ENCODE measurements at regions not wholly inside any gene's neighbourhood (a gene's known extent, or its start where the extent isn't known, plus 50 kb on each side); places are given as distances from the start of the nearest gene placed in this dataset.
"Not testable (repeated sequence)": the region's sequence is repeated elsewhere in the genome, so short reads cannot be mapped to it uniquely, and the experiment has no call there.

DNA sequence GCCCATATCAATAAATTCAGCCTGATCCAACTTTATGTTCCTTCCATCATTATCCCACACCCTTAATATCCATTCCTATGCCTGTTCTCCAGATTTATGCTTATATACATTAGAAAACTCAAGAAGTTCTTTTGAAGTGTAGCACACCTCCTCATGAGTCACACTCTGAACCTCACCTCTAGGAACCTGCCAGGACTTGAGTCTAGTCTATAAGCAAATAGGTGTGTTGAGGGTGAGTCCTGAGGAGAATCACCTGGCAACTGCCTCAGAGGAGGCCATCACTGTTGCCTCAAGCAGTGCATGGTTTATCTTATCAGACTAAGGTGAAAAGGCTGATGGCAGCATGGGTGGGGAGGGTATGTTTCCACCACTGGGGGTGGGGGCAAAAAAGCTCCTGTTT, 496.7 kb downstream of the C6orf118 start:
- no peak for DNase-seq

DNA sequence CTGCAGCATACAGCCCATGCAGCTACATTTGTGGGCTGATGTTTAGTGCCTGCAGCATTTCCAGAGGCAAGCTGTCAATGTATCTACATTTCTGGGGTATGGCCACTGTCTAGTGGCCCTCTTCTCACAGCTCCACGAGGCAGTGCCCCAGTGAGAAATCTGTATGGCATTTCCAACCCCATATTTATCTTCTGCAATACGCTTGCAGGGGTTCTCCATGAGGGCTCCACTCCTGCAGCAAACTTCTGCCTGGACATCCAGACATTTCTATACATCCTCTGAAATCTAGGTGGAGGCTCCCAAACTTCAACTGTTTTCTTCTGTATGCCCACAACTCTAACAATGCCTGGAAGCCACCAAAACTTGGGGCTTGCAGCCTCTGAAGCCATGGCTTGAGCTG, 502.3 kb downstream of the C6orf118 start:
- DNase-seq: no peak

DNA sequence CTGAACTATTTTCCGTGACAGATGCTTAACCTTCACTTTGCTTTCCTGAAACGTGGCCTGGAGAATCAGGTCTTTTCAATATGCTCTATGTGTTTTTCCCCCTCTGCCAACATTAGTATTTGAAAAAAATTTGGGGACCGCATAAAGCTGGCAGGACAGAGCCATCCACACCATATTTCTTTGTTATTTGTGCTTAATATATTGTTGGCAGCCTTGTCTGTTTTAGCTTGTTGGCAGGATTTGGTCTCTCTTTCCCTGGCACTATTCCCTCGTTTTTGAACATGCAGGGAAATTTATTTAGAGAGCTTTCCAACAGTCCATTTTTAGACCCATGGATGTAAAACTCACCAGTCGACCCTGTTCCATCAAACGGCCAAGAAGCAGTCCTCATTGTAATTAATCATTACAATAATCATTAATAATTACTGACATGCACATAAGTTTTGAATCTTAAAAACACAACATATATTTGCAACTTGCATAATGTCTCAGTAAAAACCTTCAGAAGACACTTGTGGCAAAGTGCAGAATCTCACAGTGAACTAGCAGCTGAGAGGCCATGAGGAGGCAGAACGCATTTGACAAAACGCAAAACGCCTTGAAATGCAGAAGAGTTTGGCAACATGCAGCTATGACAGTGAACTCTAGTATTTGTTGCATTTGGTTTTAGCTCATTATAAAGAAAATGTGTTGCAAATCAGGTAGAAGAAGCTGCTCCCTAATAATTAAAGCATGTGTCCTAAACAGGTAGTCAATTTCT, 514.2 kb downstream of the C6orf118 start:
- no peak for DNase-seq

GRCh38 chr6:164792666-164793065, 516.7 kb downstream of the C6orf118 start:
- DNase-seq: no peak

DNA sequence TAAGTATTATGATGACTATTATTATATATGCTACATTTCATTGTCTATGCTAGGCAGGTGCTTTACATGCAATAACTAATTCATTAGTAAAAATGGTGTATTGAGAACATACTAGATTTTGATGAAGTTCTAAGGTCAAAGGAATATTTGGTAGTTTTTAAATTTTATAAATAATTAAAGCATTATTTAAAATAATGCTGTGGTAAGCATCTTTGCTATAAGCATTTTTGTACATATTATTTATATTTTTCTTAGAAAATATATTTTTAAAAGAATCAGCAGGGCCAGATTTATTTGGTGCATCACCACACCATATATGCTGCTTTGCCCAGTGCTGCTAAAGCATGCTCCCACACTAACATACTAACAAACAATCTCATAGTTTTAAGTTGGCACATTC, 517.9 kb downstream of the C6orf118 start:
- no peak for DNase-seq

DNA sequence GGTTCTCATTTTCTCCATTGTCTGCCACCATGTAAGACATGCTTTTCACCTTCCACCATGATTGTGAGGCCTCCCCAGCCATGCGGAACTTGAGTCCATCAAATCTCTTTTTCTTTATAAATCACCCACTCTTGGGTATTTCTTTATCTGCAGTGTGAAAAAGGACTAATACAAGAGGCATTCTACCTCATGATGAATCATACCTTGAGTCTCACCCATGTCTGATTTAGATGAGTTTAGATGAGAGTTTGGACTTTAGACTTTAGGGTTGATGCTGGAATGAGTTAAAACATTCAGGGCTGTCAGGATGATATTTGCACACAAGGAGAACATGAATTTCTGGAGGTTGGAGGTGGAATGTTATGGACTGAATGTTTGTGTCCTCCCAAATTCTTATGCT, 545.6 kb downstream of the C6orf118 start:
- DNase-seq: no peak

GRCh38 chr6:164757451-164757850, 552.0 kb downstream of the C6orf118 start:
- DNase-seq: no peak

DNA sequence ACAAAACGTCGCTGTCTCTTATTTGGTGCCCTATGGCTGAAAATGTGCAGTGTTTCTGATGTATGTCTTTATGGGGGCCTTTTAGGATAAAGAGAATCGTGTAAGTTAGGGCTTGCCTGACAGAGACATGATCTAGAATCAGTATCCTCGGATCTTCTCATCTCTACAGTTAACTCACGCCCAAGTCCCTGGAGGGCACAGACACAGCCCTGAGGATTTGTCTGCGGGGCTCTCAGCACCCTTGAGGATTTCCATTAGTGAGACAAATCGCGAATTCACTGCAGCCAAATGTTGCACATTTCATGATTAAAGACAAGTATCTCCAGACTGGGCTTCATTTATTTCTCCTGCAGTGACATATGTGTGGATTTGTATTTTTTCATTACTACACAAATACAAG, 552.7 kb downstream of the C6orf118 start:
- no peak for DNase-seq

DNA sequence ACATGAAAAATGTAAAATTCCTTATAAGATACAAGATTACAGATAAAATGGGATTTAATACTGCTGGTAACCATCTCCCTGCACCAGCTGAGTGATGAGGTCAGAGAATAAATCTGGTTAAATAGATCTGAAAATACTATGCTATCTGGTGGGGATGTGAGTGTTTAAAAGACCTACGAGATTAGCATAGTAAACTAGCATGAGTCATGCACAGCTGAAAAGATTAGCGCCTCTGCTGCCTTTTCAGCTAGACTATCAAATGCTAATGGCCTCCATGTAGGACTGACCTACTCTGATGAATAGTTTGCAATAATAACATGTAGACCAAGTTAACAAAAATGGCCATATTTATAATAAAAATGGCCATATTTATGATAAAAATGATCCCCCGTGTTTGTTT, 553.3 kb downstream of the C6orf118 start:
- DNase-seq: no peak

GRCh38 chr6:164753517-164753916, 555.9 kb downstream of the C6orf118 start:
- DNase-seq: no peak

- DNase-seq: no peak
These were observed 558.0 kb downstream of the C6orf118 start for GRCh38 chr6:164751395-164751794.

- no peak for DNase-seq
These were observed 559.3 kb downstream of the C6orf118 start for GRCh38 chr6:164750128-164750527.

DNA sequence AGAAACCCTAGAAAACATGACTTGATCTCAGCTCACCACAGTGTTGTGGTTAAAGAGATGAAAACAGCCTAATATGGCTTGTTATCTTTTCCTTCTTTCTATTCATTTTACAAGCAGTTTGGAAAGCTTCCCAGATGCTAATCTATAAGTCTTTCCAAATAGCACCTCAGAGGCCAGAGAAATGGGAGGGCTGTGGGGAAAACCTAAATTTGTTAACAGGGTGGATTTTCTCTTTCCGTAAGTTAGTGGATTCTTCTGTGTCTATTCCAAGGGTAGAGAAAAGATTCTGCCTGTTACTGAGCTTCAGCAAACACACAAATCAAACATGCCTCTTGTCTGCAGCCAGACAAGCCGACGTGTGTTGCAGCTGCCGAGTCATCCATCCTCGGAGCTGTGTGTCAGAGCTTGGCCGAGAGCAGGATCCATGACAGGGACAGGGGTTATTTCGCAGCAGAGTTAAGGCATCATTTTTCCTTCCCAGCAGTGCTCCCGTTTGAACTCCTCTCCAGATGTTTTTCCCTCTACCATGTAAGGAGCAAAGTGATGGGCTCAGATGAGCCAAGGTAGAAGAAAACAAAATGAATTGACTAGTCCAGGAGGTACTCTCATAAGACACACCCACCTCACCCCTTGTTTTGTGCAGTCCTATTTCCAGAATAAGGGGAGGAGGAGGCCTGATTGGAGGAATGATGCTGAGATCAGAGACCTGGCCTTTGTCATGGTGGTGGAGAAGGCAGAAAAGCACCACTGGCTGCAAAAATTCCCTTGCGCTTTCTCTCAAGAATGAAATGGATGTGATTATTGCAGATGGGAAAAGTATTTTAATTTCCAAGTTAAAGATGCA, 560.0 kb downstream of the C6orf118 start:
- no peak for DNase-seq

- DNase-seq: no peak
These were observed 565.1 kb downstream of the C6orf118 start for GRCh38 chr6:164744301-164744700.

- no peak for DNase-seq
These were observed 567.4 kb downstream of the C6orf118 start for GRCh38 chr6:164741938-164742451.

DNA sequence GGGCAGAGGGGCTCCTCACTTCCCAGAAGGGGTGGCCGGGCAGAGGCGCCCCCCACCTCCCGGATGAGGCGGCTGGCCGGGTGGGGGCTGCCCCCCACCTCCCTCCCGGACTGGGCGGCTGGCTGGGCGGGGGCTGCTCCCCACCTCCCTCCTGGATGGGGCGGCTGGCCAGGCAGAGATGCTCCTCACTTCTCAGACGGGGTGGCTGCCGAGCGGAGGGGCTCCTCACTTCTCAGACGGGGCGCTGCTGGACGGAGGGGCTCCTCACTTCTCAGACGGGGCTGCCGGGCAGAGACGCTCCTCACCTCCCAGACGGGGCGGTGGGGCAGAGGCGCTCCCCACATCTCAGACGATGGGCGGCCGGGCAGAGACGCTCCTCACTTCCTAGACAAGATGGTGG, 573.3 kb downstream of the C6orf118 start:
- DNase-seq: not testable (repeated sequence)

DNA sequence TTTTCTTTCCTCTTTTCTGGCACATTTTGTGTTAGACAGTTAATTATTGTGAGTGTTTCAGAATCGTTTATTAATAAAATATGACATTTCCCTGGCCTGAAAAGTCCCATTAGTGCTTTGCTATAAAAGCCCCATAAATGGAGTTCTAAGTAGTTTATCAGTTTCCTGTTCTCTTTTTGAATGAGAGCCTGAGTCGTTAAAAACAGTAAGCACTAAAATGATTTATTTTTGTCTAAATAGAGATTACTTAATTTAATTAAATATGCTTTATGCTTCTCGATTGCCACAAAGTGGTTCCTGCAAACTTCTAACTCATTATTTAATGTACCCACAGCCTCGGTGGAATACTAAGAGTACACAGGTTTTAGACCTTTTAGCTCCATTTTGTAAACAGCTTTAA, 577.9 kb downstream of the C6orf118 start:
- no peak for DNase-seq

DNA sequence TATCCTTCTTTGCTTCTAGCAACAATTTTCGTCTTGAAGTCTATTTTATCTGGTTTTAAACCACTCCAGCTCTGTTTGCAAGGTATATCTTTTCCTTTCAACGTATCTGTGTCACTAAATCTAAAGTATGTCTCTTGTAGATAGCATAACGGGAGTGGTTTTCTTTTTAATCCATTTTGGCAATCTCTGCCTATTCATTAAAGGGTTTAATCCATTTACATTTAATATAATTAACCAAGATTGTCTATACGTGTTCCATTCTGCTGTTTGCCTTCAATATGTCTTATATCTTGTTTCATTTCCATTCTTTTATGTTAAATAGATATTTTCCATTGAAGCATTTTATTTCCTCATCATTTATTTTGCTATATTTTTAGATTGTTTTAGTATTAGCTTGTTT, 587.9 kb downstream of the C6orf118 start:
- DNase-seq: no peak

GRCh38 chr6:164700497-164700896, 608.9 kb downstream of the C6orf118 start:
- DNase-seq: no peak

DNA sequence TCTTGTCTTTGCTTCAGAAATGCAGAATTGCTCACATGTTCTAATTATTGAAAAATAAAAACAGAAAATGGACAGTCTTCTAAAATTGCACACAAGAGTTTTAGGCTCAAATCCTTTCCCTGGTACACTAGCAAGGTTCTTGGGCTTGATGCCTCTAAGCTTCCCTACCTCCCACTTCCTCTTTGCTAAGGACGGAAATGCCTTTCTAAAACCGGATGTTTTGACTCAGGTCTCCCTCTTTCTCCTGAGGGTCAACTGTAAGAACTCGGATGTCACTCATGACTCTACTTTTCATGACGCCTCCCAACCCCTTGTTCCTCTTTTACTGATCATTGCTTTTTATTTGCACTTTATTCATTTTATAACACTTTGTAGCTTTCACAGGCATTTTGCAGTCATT, 613.5 kb downstream of the C6orf118 start:
- no peak for DNase-seq

- no peak for DNase-seq
These were observed 615.0 kb downstream of the C6orf118 start for GRCh38 chr6:164694386-164694785.

- no peak for DNase-seq
These were observed 615.5 kb downstream of the C6orf118 start for GRCh38 chr6:164693944-164694343.

GRCh38 chr6:164692772-164693510, 616.5 kb downstream of the C6orf118 start:
- DNase-seq: no peak
